Body of pancreas (tissue), 4 donors: ENCODE measurements at regions not wholly inside any gene's neighbourhood (a gene's known extent, or its start where the extent isn't known, plus 50 kb on each side); places are given as distances from the start of the nearest gene placed in this dataset.

Experiments used
- POLR2A ChIP-seq, 3 donors: fragments of 450-650 bp; IDR thresholded peaks; one replicate each; pipeline ENCODE4 v1.6.1; 2016; ENCODE audit warnings: antibody characterized with exemption in 3 of 3, mild to moderate bottlenecking in 2 of 3
- TF ChIP-seq, protein P1 (sequence below), 7 experiments: fragments of 450-650 bp in 4 of 7; fragments of 200-600 bp in 3 of 7; sonication (generic) in 3 of 7; IDR thresholded peaks; one replicate each; pipeline ENCODE4 v1.5.1; 2016 to 2019; ENCODE audit warnings: antibody characterized with exemption in 7 of 7

- TF ChIP-seq, protein P1, sequence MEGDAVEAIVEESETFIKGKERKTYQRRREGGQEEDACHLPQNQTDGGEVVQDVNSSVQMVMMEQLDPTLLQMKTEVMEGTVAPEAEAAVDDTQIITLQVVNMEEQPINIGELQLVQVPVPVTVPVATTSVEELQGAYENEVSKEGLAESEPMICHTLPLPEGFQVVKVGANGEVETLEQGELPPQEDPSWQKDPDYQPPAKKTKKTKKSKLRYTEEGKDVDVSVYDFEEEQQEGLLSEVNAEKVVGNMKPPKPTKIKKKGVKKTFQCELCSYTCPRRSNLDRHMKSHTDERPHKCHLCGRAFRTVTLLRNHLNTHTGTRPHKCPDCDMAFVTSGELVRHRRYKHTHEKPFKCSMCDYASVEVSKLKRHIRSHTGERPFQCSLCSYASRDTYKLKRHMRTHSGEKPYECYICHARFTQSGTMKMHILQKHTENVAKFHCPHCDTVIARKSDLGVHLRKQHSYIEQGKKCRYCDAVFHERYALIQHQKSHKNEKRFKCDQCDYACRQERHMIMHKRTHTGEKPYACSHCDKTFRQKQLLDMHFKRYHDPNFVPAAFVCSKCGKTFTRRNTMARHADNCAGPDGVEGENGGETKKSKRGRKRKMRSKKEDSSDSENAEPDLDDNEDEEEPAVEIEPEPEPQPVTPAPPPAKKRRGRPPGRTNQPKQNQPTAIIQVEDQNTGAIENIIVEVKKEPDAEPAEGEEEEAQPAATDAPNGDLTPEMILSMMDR (IDR thresholded peaks at IDR 0.05), result no peak
- TF ChIP-seq POLR2A (IDR thresholded peaks at IDR 0.05), result no peak
Measured at GRCh38 chr7:131111792-131112191, 215.9 kb upstream of the MKLN1 start.
